ENCODE measurements at regions not wholly inside any gene's neighbourhood (a gene's known extent, or its start where the extent isn't known, plus 50 kb on each side); places are given as distances from the start of the nearest gene placed in this dataset.
"Not testable (repeated sequence)": the region's sequence is repeated elsewhere in the genome, so short reads cannot be mapped to it uniquely, and the experiment has no call there.

GRCh38 chr5:89827359-89827758 lies 582.2 kb downstream of the CETN3 start:
- DNase-seq, result no peak

- no peak for DNase-seq
Measured at GRCh38 chr5:89826938-89827337, 582.6 kb downstream of the CETN3 start.

- no peak for DNase-seq
Measured at GRCh38 chr5:89823046-89823445, 586.5 kb downstream of the CETN3 start.

GRCh38 chr5:89817841-89818240 lies 591.7 kb downstream of the CETN3 start:
- DNase-seq, result no peak

DNA sequence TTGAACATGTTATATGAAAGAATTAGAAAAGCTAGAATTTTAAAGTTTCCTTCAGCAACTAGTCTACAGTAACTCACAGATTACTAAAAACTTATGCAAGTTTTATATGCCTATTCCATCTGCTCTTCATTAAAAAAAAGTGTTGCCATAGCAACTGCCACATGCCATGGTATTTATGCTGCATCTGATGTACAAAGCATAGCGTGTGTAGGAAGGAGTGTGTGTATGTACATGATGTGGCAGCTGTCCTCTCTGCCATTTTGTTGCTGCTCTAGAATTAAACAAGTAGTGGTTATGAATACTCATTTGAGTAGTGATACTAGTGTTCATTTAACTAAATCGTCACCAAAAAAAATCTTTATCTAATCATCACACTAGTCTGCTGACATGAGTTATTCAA lies 593.5 kb downstream of the CETN3 start:
- DNase-seq, result no peak

- DNase-seq, result not testable (repeated sequence)
Measured at GRCh38 chr5:89800735-89801134, 608.8 kb downstream of the CETN3 start.

DNA sequence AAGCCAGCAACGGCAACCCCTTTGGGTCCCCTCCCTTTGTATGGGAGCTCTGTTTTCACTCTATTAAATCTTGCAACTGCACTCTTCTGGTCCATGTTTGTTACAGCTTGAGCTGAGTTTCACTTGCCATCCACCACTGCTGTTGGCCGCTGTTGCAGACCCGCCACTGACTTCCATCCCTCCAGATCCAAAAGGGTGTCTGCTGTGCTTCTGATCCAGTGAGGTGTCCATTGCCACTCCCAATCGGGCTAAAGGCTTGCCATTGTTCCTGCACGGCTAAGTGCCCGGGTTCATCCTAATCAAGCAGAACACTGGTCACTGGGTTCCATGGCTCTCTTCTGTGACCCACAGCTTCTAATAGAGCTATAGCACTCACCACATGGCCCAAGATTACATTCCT lies 615.1 kb downstream of the CETN3 start:
- DNase-seq, result not testable (repeated sequence)

DNA sequence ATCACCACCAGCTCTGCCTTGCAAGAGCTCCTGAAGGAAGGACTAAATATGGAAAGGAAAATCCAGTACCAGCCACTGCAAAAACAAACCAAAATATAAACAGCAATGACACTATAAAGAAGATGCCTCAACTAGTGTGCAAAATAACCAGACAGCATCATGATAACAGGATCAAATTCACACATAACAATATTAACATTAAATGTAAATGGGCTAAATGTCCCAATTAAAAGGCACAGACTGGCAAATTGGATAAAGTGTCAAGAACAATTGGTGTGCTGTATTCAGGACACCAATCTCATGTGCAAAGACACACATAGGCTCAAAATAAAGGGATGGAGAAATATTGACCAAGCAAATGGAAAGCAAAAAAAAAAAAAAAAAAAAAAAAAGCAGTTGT lies 629.8 kb downstream of the CETN3 start:
- not testable (repeated sequence) for DNase-seq

GRCh38 chr5:89777758-89778157 lies 631.8 kb downstream of the CETN3 start:
- no peak for DNase-seq

GRCh38 chr5:89769975-89770374 lies 639.6 kb downstream of the CETN3 start:
- DNase-seq, result no peak

DNA sequence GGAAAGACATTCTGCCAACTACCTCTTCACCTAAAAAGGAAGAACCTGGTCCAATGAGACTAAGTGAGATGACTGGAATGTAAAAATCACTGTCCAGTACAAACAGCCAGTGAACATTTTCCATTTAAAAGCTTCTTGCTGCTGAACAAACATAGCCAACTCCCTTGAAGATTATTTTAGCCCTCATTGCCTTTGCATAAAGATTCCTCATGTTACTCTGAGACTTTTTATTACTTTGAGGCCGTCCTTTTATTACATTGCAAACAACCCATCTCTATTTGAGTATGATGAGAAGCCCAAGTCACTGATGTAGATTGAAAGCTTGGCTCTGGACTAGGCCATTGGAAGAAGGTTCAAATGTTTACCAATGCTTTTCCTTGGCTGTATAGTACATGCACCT lies 649.8 kb downstream of the CETN3 start:
- no peak for DNase-seq

DNA sequence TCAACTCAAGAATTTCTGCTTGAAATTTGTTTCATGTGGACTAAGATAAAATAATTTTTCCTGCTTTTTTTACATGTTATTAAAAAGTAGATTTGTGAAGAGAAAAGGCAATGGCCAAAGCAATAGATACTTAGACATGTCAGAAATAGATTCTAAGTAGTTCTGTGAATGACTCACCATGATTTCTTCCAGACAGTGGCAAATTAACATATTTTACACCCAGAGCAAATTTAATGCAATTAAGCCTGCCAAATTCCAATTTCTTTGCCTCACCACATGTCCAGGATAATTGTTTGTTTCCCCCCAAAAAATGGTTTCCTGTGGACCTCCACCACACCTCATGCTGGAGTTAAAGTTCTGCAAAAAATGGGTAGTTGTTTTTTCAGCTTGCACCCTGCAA lies 651.4 kb downstream of the CETN3 start:
- DNase-seq, result no peak

GRCh38 chr5:89756955-89757354 lies 652.6 kb downstream of the CETN3 start:
- DNase-seq, result no peak

- DNase-seq, result no peak
Measured at GRCh38 chr5:89755024-89755423, 654.5 kb downstream of the CETN3 start.

DNA sequence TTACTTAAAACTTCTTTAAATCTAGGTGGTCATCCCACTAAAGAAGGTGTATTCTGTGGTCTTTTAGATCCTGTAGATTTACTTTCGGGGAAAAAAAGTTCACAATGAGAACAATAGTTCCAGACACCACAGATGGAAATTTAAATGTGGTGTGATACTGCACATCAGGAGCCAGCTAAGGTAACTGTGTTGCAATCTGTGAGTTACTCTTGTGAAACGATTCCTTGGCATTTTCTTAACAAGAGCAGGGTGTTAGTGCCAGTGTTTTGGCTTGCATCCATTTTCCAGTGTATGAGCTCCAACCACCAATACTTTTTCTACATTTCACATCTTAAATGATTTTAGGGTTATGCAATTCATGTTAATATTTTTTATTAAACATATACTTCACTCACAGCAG lies 674.5 kb downstream of the CETN3 start:
- DNase-seq, result no peak

DNA sequence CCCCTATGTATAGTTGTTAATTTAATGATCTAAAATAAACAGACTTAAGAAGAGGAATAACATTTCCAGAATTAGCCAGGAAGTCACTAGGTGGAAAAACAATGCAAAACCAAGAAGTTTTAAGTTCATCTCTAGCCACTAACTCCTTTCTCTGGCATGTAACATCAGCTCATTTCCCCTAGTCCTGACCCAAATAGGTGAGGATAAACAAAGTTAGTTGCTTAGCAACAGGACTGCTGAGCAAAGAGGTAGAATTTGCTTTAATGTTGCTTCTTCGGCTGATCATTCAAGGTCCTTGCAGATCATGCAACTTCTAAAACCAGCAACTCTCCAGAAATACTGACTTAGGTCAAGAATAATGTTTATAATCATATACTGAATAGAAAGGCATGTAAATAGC lies 675.8 kb downstream of the CETN3 start:
- DNase-seq, result no peak

DNA sequence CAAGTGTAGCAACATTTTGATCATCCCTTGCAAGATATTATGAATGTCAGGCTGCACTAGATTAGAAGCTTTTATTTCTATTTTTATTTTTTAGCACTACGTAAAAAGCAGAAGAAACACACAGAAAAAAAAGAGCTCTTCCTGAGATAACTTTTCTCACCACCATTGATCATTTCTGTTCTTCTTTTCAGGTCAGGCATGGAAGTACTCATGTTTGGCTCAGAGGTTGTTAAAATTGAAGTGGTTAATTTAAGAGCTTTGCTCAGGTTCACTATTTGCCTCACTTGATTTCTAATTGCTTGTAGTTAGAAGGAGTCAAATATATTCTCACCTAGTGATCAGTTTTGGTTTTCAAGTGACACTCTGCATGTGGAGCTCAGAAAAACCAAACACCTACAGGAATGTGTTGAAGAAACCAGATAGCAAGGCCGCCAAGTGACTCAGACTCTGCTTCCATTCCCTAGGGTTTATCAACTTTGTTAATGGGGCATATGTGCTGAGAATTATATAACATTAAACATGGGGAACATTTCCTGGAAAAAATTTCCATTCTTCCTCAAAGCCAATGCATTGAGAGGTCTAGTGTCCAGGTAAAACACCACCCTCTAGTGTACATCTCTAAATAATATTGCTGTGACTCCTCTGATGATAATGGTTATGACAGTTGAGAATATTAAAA lies 679.8 kb downstream of the CETN3 start:
- DNase-seq, result no peak

GRCh38 chr5:89728750-89729149 lies 680.8 kb downstream of the CETN3 start:
- DNase-seq, result no peak

GRCh38 chr5:89728134-89728533 lies 681.4 kb downstream of the CETN3 start:
- no peak for DNase-seq

DNA sequence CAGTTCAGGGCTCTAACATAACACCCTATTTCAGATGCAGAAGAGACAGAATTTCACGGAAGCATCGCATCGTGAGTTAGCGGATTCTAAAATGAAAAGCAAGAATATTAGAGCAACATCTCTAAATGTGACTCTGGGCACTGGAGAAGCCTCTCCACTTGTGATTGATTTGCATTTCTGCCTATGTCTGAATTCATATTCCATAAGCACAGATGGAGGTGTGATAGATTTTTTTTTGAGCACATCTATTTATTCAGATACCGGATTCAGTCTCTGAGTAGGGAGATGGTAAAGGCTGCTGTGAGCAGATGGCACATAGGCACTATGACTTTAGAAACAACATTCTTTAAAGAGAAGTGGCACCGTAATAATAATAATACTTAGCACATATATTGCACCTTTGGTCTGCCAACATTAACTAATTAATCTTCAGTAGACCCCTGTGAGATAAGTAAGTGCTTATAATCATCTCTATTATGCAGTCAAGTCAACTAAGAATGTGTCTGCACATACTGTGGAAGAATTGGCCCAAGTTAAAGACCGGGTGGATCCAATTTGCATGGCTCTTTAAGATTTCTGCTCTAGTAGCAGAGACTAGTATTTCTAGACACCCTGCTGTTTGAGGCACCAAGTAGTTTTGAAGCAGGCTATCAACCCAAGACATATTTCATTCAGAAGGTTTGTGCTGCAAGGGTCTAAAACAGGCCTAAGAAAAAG lies 685.0 kb downstream of the CETN3 start:
- no peak for DNase-seq

DNA sequence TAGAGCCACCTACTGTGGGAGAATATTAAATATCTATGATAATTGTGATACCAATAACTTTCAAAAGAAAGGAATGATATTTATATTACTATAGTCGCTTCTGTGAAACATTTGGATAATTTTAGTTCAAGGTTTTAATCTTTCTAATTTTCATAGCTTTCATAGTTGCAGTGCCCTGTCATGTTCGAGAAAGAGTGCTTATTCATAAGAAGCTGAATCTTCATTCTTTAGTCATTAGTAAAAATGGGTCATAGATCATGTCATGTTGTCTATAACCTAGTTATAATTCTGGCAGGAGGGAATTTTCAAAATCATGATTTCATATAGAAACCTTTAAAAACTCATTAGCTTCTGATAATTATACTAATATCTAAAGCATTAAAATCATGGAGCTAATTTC lies 685.6 kb downstream of the CETN3 start:
- no peak for DNase-seq

DNA sequence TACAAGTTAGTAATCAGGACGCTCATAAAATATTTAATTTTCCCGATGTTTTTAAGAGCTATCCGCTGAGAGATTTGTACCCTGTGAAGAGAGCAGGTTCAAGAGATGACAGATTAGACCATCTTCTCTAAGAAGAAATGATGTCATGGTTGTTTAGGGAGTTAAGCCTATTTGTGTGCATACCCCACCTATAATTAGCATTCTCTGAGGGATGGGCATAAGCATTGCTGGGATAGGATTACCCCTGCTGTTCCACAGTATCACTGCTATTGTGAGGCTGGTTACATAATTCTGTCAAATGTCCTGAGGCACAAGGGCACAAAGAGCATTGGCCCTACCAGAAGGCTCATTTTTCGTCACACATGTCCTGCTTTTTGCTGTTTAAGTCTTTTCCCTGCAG lies 687.0 kb downstream of the CETN3 start:
- DNase-seq, result no peak

- DNase-seq, result no peak
Measured at GRCh38 chr5:89721931-89722330, 687.6 kb downstream of the CETN3 start.

DNA sequence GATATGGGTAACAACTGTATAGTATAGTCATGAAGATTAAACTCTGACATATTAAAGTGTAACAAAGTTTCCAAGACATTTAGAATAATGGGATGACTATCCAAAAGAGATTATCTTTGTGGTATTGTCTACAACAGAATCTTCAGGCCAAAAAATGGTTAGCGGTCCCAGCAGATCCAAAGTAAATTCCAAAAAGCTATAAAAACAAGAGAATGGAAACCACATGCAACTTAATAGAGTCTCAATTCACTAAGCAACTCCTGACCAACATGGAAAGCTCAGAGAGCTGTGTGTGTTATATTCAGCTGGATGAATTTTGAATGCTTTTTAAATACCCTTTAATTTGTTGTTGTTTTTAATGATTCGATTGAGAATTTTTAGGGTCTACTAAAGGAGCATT lies 688.2 kb downstream of the CETN3 start:
- no peak for DNase-seq

- DNase-seq, result no peak
Measured at GRCh38 chr5:89712134-89712700, 697.3 kb downstream of the CETN3 start.
